GM23338 (cell line): ENCODE measurements at regions not wholly inside any gene's neighbourhood (a gene's known extent, or its start where the extent isn't known, plus 50 kb on each side); places are given as distances from the start of the nearest gene placed in this dataset.
A peak's percentile ranks its signal among the peaks of the same experiment; 100 is the strongest.

ENCODE experiments used
- ATAC-seq: fragments of 200-7000 bp; cut with Tn5 transposase; 3 replicates; pipeline ENCODE4 v1.9.1; 2020
- DNase-seq: peaks from one replicate; pipeline ENCODE4 v3.0.0-alpha.2; 2015; ENCODE audit warnings: low spot score
- H2AFZ ChIP-seq: fragments of 200-600 bp; sonication (generic); 2 replicates; pipeline ENCODE4 v1.8.0; 2016; ENCODE audit warnings: antibody characterized with exemption, mild to moderate bottlenecking, moderate library complexity
- H3F3A ChIP-seq: fragments of 200-600 bp; sonication (generic); replicated peaks from 2 replicates; pipeline ENCODE4 v1.8.0; 2017; ENCODE audit warnings: antibody characterized with exemption, mixed run types, low read depth
- H3K27ac ChIP-seq: fragments of 200-600 bp; sonication (generic); 2 replicates; pipeline ENCODE4 v1.6.1; 2016; ENCODE audit warnings: low read depth
- H3K27me3 ChIP-seq: fragments of 200-600 bp; sonication (generic); 2 replicates; pipeline ENCODE4 v1.8.0; 2016; ENCODE audit warnings: mild to moderate bottlenecking, mixed run types, moderate library complexity; ENCODE audit not compliant: insufficient read depth
- H3K36me3 ChIP-seq: fragments of 200-600 bp; sonication (generic); 2 replicates; pipeline ENCODE4 v1.8.0; 2016; ENCODE audit warnings: mild to moderate bottlenecking; ENCODE audit not compliant: insufficient read depth
- H3K4me1 ChIP-seq: fragments of 200-600 bp; sonication (generic); 2 replicates; pipeline ENCODE4 v1.8.0; 2016; ENCODE audit warnings: mild to moderate bottlenecking, moderate library complexity; ENCODE audit not compliant: insufficient read depth
- H3K4me2 ChIP-seq: fragments of 200-600 bp; sonication (generic); 2 replicates; pipeline ENCODE4 v1.7.1; 2017; ENCODE audit warnings: mixed run types
- H3K4me3 ChIP-seq: fragments of 200-600 bp; sonication (generic); 2 replicates; pipeline ENCODE4 v1.6.1; 2016; ENCODE audit warnings: mixed run types
- H3K79me2 ChIP-seq: fragments of 200-600 bp; sonication (generic); replicated peaks from 2 replicates; pipeline ENCODE4 v1.8.0; 2017; ENCODE audit warnings: mild to moderate bottlenecking; ENCODE audit not compliant: insufficient read depth
- H3K9me2 ChIP-seq: fragments of 200-600 bp; sonication (generic); 2 replicates; pipeline ENCODE4 v1.8.0; 2017; ENCODE audit not compliant: insufficient read depth
- H4K20me1 ChIP-seq: fragments of 200-600 bp; sonication (generic); replicated peaks from 2 replicates; pipeline ENCODE4 v1.8.0; 2017; ENCODE audit warnings: mild to moderate bottlenecking; ENCODE audit not compliant: insufficient read depth
- H3K27ac Mint-ChIP-seq: 2 replicates; pipeline ENCODE4 v1.8.0; 2020; ENCODE audit warnings: inconsistent platforms, mild to moderate bottlenecking, moderate library complexity, mixed read lengths
- H3K27me3 Mint-ChIP-seq: 3 replicates; pipeline ENCODE4 v1.8.0; 2022; ENCODE audit warnings: low read depth, mild to moderate bottlenecking, moderate library complexity, mixed read lengths, inconsistent platforms; ENCODE audit not compliant: insufficient read depth, poor library complexity
- H3K36me3 Mint-ChIP-seq: 3 replicates; pipeline ENCODE4 v1.8.0; 2021; ENCODE audit warnings: low read depth, mild to moderate bottlenecking, inconsistent platforms, moderate library complexity, mixed read lengths
- H3K4me1 Mint-ChIP-seq: 3 replicates; pipeline ENCODE4 v1.8.0; 2020; ENCODE audit warnings: mild to moderate bottlenecking, inconsistent platforms, mixed read lengths
- H3K4me3 Mint-ChIP-seq: 3 replicates; pipeline ENCODE4 v1.8.0; 2021; ENCODE audit warnings: moderate library complexity, mild to moderate bottlenecking, inconsistent platforms, mixed read lengths
- H3K9me3 Mint-ChIP-seq: 3 replicates; pipeline ENCODE4 v1.8.0; 2020; ENCODE audit warnings: moderate library complexity, mild to moderate bottlenecking, inconsistent platforms, mixed read lengths
- CREB1 ChIP-seq: fragments of 250-450 bp; sonication (Bioruptor Pico); IDR thresholded peaks from 2 replicates; pipeline ENCODE4 v1.5.0; 2020; ENCODE audit warnings: low read depth, mild to moderate bottlenecking, moderate library complexity
- JUNB ChIP-seq: IDR thresholded peaks from one replicate; pipeline ENCODE4 v1.6.1; 2016; ENCODE audit warnings: antibody characterized with exemption; ENCODE audit not compliant: unreplicated experiment
- STAT1 ChIP-seq: IDR thresholded peaks from one replicate; pipeline ENCODE4 v1.6.1; 2016; ENCODE audit warnings: antibody characterized with exemption; ENCODE audit not compliant: unreplicated experiment
- ZNF114 ChIP-seq: fragments of 250-450 bp; sonication (Bioruptor Pico); IDR thresholded peaks from 2 replicates; pipeline ENCODE4 v1.5.0; 2020; ENCODE audit warnings: mild to moderate bottlenecking, moderate library complexity
- TF ChIP-seq, protein P1 (sequence below): fragments of 250-450 bp; sonication (Bioruptor Pico); IDR thresholded peaks from 2 replicates; pipeline ENCODE4 v1.5.0; 2020; ENCODE audit warnings: mild to moderate bottlenecking, moderate library complexity
- TF ChIP-seq, protein P2 (sequence below): IDR thresholded peaks from 2 replicates; pipeline ENCODE4 v1.6.1; 2016; ENCODE audit warnings: antibody characterized with exemption
- TF ChIP-seq, protein P3 (sequence below), 2 experiments: fragments of 200-600 bp in 1 of 2; sonication (generic) in 1 of 2; conservative IDR thresholded peaks; 2 replicates each; pipeline versions ENCODE4 v1.5.1 to v1.6.1; 2016 to 2017; ENCODE audit warnings: antibody characterized with exemption in 2 of 2, low read depth in 2 of 2, mild to moderate bottlenecking in 2 of 2, moderate library complexity in 1 of 2

DNA sequence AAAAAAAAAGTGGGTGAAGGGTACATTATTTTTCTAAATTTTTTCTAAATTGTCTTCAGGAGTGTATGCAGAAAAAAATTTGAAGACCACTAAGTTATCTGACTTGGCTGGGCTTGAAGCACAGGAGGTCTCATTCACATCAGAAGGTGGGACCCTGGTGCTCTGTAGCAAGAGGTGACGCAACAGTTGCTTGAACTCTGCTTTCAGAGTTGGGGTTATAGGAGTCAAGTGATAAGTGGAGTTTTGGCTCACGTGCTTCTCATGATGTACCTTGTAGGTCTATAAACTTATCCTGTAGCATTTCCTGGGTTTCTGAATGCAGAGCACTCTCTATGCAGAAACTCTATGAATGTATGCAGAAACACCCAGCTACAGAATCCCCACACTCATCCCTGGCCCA lies 58.5 kb upstream of the FOXC1 start:
- ATAC-seq, result no peak
- Histone ChIP-seq H3K27me3 (peaks cover 15% of the 10 kb centered on the region), H4K20me1 (no peaks in the 10 kb centered on the region), H3K9me2 (no peaks in the 10 kb centered on the region), H3K4me3 (no peak overlapping the region), H3F3A (no peaks in the 10 kb centered on the region), H3K79me2 (no peaks in the 10 kb centered on the region), H3K27ac (no peak overlapping the region), H3K4me2 (no peak overlapping the region), H2AFZ (no peak overlapping the region), H3K36me3 (no peaks in the 10 kb centered on the region), H3K4me1 (peaks cover 5% of the 10 kb centered on the region; the same call in 1 of the 2 replicates)
- peaks cover 23% of the 10 kb centered on the region for H3K27me3 Mint-ChIP-seq
- peaks cover 8% of the 10 kb centered on the region; the same call in 1 of the 3 replicates for H3K9me3 Mint-ChIP-seq
- no peak overlapping the region for H3K4me3 Mint-ChIP-seq
- H3K36me3 Mint-ChIP-seq, result no peaks in the 10 kb centered on the region
- no peak overlapping the region for H3K27ac Mint-ChIP-seq
- DNase-seq, result no peak
- TF ChIP-seq STAT1, result no peak
- TF ChIP-seq, protein P1, sequence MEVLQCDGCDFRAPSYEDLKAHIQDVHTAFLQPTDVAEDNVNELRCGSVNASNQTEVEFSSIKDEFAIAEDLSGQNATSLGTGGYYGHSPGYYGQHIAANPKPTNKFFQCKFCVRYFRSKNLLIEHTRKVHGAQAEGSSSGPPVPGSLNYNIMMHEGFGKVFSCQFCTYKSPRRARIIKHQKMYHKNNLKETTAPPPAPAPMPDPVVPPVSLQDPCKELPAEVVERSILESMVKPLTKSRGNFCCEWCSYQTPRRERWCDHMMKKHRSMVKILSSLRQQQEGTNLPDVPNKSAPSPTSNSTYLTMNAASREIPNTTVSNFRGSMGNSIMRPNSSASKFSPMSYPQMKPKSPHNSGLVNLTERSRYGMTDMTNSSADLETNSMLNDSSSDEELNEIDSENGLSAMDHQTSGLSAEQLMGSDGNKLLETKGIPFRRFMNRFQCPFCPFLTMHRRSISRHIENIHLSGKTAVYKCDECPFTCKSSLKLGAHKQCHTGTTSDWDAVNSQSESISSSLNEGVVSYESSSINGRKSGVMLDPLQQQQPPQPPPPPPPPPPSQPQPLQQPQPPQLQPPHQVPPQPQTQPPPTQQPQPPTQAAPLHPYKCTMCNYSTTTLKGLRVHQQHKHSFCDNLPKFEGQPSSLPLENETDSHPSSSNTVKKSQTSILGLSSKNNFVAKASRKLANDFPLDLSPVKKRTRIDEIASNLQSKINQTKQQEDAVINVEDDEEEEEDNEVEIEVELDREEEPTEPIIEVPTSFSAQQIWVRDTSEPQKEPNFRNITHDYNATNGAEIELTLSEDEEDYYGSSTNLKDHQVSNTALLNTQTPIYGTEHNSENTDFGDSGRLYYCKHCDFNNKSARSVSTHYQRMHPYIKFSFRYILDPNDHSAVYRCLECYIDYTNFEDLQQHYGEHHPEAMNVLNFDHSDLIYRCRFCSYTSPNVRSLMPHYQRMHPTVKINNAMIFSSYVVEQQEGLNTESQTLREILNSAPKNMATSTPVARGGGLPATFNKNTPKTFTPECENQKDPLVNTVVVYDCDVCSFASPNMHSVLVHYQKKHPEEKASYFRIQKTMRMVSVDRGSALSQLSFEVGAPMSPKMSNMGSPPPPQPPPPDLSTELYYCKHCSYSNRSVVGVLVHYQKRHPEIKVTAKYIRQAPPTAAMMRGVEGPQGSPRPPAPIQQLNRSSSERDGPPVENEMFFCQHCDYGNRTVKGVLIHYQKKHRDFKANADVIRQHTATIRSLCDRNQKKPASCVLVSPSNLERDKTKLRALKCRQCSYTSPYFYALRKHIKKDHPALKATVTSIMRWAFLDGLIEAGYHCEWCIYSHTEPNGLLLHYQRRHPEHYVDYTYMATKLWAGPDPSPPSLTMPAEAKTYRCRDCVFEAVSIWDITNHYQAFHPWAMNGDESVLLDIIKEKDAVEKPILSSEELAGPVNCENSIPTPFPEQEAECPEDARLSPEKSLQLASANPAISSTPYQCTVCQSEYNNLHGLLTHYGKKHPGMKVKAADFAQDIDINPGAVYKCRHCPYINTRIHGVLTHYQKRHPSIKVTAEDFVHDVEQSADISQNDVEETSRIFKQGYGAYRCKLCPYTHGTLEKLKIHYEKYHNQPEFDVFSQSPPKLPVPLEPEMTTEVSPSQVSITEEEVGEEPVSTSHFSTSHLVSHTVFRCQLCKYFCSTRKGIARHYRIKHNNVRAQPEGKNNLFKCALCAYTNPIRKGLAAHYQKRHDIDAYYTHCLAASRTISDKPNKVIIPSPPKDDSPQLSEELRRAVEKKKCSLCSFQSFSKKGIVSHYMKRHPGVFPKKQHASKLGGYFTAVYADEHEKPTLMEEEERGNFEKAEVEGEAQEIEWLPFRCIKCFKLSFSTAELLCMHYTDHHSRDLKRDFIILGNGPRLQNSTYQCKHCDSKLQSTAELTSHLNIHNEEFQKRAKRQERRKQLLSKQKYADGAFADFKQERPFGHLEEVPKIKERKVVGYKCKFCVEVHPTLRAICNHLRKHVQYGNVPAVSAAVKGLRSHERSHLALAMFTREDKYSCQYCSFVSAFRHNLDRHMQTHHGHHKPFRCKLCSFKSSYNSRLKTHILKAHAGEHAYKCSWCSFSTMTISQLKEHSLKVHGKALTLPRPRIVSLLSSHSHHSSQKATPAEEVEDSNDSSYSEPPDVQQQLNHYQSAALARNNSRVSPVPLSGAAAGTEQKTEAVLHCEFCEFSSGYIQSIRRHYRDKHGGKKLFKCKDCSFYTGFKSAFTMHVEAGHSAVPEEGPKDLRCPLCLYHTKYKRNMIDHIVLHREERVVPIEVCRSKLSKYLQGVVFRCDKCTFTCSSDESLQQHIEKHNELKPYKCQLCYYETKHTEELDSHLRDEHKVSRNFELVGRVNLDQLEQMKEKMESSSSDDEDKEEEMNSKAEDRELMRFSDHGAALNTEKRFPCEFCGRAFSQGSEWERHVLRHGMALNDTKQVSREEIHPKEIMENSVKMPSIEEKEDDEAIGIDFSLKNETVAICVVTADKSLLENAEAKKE, result no peak
- no peak for TF ChIP-seq JUNB
- TF ChIP-seq CREB1, result no peak
- TF ChIP-seq, protein P2, sequence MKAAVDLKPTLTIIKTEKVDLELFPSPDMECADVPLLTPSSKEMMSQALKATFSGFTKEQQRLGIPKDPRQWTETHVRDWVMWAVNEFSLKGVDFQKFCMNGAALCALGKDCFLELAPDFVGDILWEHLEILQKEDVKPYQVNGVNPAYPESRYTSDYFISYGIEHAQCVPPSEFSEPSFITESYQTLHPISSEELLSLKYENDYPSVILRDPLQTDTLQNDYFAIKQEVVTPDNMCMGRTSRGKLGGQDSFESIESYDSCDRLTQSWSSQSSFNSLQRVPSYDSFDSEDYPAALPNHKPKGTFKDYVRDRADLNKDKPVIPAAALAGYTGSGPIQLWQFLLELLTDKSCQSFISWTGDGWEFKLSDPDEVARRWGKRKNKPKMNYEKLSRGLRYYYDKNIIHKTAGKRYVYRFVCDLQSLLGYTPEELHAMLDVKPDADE, result no peak
- H3K4me1 Mint-ChIP-seq, result peaks cover 6% of the 10 kb centered on the region; the same call in 2 of the 3 replicates

DNA sequence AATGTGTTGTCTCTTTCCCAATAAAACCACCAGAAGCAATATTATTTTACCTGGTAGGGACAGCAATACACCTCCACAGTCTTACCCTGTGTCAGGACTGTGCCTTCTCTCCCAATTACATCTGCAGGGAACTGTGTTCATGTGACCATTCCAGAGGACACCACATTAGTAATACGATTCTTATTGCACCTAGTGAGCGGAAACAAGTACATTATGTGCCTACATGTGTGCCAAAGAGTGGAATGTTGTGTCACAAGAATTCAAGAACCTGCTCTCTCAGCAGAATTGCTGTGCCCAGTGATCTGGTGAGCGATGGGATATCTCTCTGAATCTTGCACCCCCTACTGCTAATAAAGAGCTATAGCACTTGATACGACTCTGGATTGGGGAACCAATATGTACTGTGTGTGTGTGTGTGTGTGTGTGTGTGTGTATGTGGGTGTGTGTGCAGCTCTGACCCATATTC lies 57.4 kb upstream of the FOXC1 start:
- Histone ChIP-seq H3K4me1 (peaks cover 12% of the 10 kb centered on the region), H3K9me2 (no peaks in the 10 kb centered on the region), H3K36me3 (no peaks in the 10 kb centered on the region), H3K4me3 (no peak overlapping the region), H3K4me2 (no peak overlapping the region), H2AFZ (no peak overlapping the region), H3K79me2 (no peaks in the 10 kb centered on the region), H4K20me1 (no peaks in the 10 kb centered on the region), H3K27ac (no peak overlapping the region), H3F3A (no peaks in the 10 kb centered on the region), H3K27me3 (peaks cover 15% of the 10 kb centered on the region)
- Mint-ChIP-seq H3K4me3 (no peak overlapping the region), H3K4me1 (peaks cover 13% of the 10 kb centered on the region), H3K9me3 (peaks cover 8% of the 10 kb centered on the region; the same call in 1 of the 3 replicates), H3K27ac (no peak overlapping the region), H3K27me3 (peaks cover 23% of the 10 kb centered on the region), H3K36me3 (no peaks in the 10 kb centered on the region)
- TF ChIP-seq ZNF114 (CRISPR knock-in tag), result no peak
- TF ChIP-seq, protein P3, sequence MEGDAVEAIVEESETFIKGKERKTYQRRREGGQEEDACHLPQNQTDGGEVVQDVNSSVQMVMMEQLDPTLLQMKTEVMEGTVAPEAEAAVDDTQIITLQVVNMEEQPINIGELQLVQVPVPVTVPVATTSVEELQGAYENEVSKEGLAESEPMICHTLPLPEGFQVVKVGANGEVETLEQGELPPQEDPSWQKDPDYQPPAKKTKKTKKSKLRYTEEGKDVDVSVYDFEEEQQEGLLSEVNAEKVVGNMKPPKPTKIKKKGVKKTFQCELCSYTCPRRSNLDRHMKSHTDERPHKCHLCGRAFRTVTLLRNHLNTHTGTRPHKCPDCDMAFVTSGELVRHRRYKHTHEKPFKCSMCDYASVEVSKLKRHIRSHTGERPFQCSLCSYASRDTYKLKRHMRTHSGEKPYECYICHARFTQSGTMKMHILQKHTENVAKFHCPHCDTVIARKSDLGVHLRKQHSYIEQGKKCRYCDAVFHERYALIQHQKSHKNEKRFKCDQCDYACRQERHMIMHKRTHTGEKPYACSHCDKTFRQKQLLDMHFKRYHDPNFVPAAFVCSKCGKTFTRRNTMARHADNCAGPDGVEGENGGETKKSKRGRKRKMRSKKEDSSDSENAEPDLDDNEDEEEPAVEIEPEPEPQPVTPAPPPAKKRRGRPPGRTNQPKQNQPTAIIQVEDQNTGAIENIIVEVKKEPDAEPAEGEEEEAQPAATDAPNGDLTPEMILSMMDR (conservative IDR thresholded peaks at IDR 0.05; ENCODE audit: low read depth in 2 of 2), result peak; percentile 53 to 60
- peak; percentile 71 for DNase-seq
- ATAC-seq, result peak; percentile 50
